WTC11 (cell line): ENCODE measurements at regions not wholly inside any gene's neighbourhood (a gene's known extent, or its start where the extent isn't known, plus 50 kb on each side); places are given as distances from the start of the nearest gene placed in this dataset.
"Not testable (repeated sequence)": the region's sequence is repeated elsewhere in the genome, so short reads cannot be mapped to it uniquely, and the experiment has no call there.

Experiments used
- ATAC-seq: fragments of 200-7000 bp; cut with Tn5 transposase; 2 replicates; pipeline ENCODE4 v1.10.0; 2021; ENCODE audit warnings: mild to moderate bottlenecking, moderate library complexity
- CTCF ChIA-PET: fragments of 300-600 bp; sonication (Branson Sonifier 250); formaldehyde crosslinking; loops from one replicate; lab custom pipeline; 2021; ENCODE audit warnings: antibody characterized with exemption; lab: Charles Lee
- POLR2A ChIA-PET: fragments of 350-600 bp; sonication (Branson Sonifier 250); formaldehyde crosslinking; loops from one replicate; lab custom pipeline; 2021; ENCODE audit warnings: antibody characterized with exemption; lab: Charles Lee
- DNase-seq: peaks from one replicate; pipeline ENCODE4 v3.0.0; 2021; ENCODE audit warnings: low spot score
- H3K27ac Mint-ChIP-seq: 2 replicates; pipeline ENCODE4 v1.8.0; 2021; ENCODE audit warnings: mixed read lengths
- H3K27me3 Mint-ChIP-seq: 2 replicates; pipeline ENCODE4 v1.8.0; 2021; ENCODE audit warnings: low read depth, mild to moderate bottlenecking, moderate library complexity, mixed read lengths
- H3K36me3 Mint-ChIP-seq: 2 replicates; pipeline ENCODE4 v1.8.0; 2021; ENCODE audit warnings: mixed read lengths
- H3K4me1 Mint-ChIP-seq: 2 replicates; pipeline ENCODE4 v1.8.0; 2022; ENCODE audit warnings: mixed read lengths
- H3K4me3 Mint-ChIP-seq: 2 replicates; pipeline ENCODE4 v1.8.0; 2021; ENCODE audit warnings: mild to moderate bottlenecking, moderate library complexity, mixed read lengths
- H3K9me3 Mint-ChIP-seq: 2 replicates; pipeline ENCODE4 v1.8.0; 2021; ENCODE audit warnings: mixed read lengths
- AFF4 ChIP-seq: sonication (generic); formaldehyde crosslinking; IDR thresholded peaks from 2 replicates; pipeline ENCODE4 v1.8.1; 2023; ENCODE audit warnings: mild to moderate bottlenecking, missing genetic modification reagents, borderline replicate concordance
- CBFB ChIP-seq: sonication (generic); formaldehyde crosslinking; IDR thresholded peaks from 2 replicates; pipeline ENCODE4 v1.8.1; 2022; ENCODE audit warnings: mild to moderate bottlenecking, low read depth, missing genetic modification reagents
- EMX1 ChIP-seq: fragments of 250-450 bp; sonication (Bioruptor Pico); IDR thresholded peaks from 2 replicates; pipeline ENCODE4 v1.8.0; 2021; ENCODE audit warnings: mild to moderate bottlenecking
- JAZF1 ChIP-seq: fragments of 250-450 bp; sonication (Bioruptor Pico); IDR thresholded peaks from 2 replicates; pipeline ENCODE4 v1.9.0; 2021; ENCODE audit warnings: moderate library complexity, mild to moderate bottlenecking, inconsistent platforms
- JUN ChIP-seq: sonication (generic); formaldehyde crosslinking; IDR thresholded peaks from 2 replicates; pipeline ENCODE4 v1.8.0; 2023; ENCODE audit warnings: mild to moderate bottlenecking, missing genetic modification reagents
- NFE2L1 ChIP-seq: sonication (generic); formaldehyde crosslinking; IDR thresholded peaks from 2 replicates; pipeline ENCODE4 v1.8.1; 2023; ENCODE audit warnings: missing genetic modification reagents
- PRRX2 ChIP-seq: fragments of 250-450 bp; sonication (Bioruptor Pico); IDR thresholded peaks from 2 replicates; pipeline ENCODE4 v1.8.0; 2021; ENCODE audit warnings: mild to moderate bottlenecking
- SP1 ChIP-seq: sonication (generic); formaldehyde crosslinking; conservative IDR thresholded peaks from 2 replicates; pipeline ENCODE4 v1.8.1; 2022; ENCODE audit warnings: missing genetic modification reagents
- TEAD1 ChIP-seq: sonication (generic); formaldehyde crosslinking; IDR thresholded peaks from 2 replicates; pipeline ENCODE4 v1.8.0; 2022; ENCODE audit warnings: mild to moderate bottlenecking, missing genetic modification reagents
- TP53 ChIP-seq: sonication (generic); formaldehyde crosslinking; IDR thresholded peaks from 2 replicates; pipeline ENCODE4 v1.8.1; 2023; ENCODE audit warnings: mild to moderate bottlenecking, missing genetic modification reagents
- ZNF416 ChIP-seq: fragments of 250-450 bp; sonication (Bioruptor Pico); IDR thresholded peaks from 2 replicates; pipeline ENCODE4 v1.9.0; 2021; ENCODE audit warnings: mild to moderate bottlenecking, inconsistent platforms
- TF ChIP-seq, protein P1 (sequence below): sonication (generic); formaldehyde crosslinking; IDR thresholded peaks from 2 replicates; pipeline ENCODE4 v1.8.1; 2023; ENCODE audit warnings: mild to moderate bottlenecking, missing genetic modification reagents

DNA sequence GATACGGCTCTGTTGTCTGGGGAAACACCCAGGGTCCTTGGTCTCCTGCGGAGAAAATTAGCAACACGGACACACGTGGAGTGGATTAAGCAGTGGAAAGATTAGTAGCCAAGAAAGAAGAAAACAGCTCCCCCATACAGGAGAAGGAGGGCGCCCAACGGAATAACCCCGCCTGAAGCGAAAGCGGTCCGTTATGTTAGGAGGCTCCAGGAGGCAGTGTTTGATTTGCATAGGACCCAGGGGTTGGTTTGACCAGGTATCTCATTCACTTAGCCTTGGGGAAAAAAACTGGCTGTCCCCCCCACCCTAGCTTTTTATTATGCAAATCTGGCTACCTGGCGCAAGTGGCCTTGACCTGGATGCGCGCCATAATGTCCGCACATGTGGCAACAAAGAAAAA is 170.1 kb upstream of the KYNU start (continued):
- TF ChIP-seq, protein P1, sequence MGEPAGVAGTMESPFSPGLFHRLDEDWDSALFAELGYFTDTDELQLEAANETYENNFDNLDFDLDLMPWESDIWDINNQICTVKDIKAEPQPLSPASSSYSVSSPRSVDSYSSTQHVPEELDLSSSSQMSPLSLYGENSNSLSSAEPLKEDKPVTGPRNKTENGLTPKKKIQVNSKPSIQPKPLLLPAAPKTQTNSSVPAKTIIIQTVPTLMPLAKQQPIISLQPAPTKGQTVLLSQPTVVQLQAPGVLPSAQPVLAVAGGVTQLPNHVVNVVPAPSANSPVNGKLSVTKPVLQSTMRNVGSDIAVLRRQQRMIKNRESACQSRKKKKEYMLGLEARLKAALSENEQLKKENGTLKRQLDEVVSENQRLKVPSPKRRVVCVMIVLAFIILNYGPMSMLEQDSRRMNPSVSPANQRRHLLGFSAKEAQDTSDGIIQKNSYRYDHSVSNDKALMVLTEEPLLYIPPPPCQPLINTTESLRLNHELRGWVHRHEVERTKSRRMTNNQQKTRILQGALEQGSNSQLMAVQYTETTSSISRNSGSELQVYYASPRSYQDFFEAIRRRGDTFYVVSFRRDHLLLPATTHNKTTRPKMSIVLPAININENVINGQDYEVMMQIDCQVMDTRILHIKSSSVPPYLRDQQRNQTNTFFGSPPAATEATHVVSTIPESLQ, result no peak
- TF ChIP-seq TP53 (CRISPR knock-in tag) (no peak), NFE2L1 (CRISPR knock-in tag) (no peak), JUN (CRISPR knock-in tag) (no peak), TEAD1 (CRISPR knock-in tag) (no peak), AFF4 (no peak), PRRX2 (CRISPR knock-in tag) (no peak), JAZF1 (CRISPR knock-in tag) (no peak), EMX1 (CRISPR knock-in tag) (no peak), SP1 (CRISPR knock-in tag) (no peak), ZNF416 (CRISPR knock-in tag) (no peak)

GRCh38 chr2:142702397-142702796 is 175.1 kb upstream of the KYNU start:
- POLR2A ChIA-PET, CTCF ChIA-PET, H3K4me3 Mint-ChIP-seq, H3K4me1 Mint-ChIP-seq, ATAC-seq, H3K27ac Mint-ChIP-seq, H3K27me3 Mint-ChIP-seq, H3K36me3 Mint-ChIP-seq, DNase-seq: not testable (repeated sequence)
- H3K9me3 Mint-ChIP-seq, result peaks cover 16% of the 10 kb centered on the region

- H3K4me1 Mint-ChIP-seq, result peaks cover 30% of the 10 kb centered on the region
- POLR2A ChIA-PET, DNase-seq, ATAC-seq, H3K9me3 Mint-ChIP-seq, H3K36me3 Mint-ChIP-seq, H3K27me3 Mint-ChIP-seq, H3K4me3 Mint-ChIP-seq, CTCF ChIA-PET, H3K27ac Mint-ChIP-seq: not testable (repeated sequence)
Measured at GRCh38 chr2:142695350-142696257, 181.9 kb upstream of the KYNU start.

DNA sequence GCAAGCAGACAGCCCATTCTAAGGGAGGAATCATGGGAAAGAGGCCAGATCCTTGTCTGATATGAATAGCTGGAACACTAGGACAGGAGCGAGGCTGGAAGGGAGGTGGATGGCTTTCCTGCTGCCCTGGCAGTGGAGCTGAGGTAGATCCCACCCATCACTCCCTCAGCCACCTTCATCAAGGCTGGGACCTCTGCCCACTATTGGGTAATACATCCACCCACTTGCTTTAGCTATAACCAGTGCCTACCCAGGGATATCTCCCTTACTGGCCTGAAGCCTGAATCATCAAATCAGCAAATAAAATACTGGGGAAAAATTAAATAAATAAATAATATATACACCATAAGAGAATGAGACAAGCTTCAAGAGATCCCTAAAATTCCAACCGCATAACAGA is 183.2 kb upstream of the KYNU start:
- no peak for TF ChIP-seq CBFB (CRISPR knock-in tag)
- DNase-seq (no peak), ATAC-seq (no peak)
- CTCF ChIA-PET, result no interaction called here
- POLR2A ChIA-PET, result no interaction called here
- Mint-ChIP-seq H3K27ac (no peak overlapping the region), H3K27me3 (no peaks in the 10 kb centered on the region), H3K36me3 (no peaks in the 10 kb centered on the region), H3K9me3 (no peaks in the 10 kb centered on the region), H3K4me1 (peaks cover 44% of the 10 kb centered on the region), H3K4me3 (no peak overlapping the region)
